ENCODE measurements at regions not wholly inside any gene's neighbourhood (a gene's known extent, or its start where the extent isn't known, plus 50 kb on each side); places are given as distances from the start of the nearest gene placed in this dataset.

GRCh38 chr12:128133321-128134073 lies 133.5 kb upstream of the TMEM132C start:
- no peak for DNase-seq (ENCODE audit: low spot score)

GRCh38 chr12:128137140-128137539 lies 129.8 kb upstream of the TMEM132C start:
- DNase-seq (ENCODE audit: low spot score): no peak

- DNase-seq (ENCODE audit: low spot score): no peak
These were observed 128.8 kb upstream of the TMEM132C start for GRCh38 chr12:128138125-128138524.

- no peak for DNase-seq (ENCODE audit: low spot score)
These were observed 126.4 kb upstream of the TMEM132C start for GRCh38 chr12:128140551-128140950.

- no peak for DNase-seq (ENCODE audit: low spot score)
These were observed 116.0 kb upstream of the TMEM132C start for GRCh38 chr12:128150961-128151360.

GRCh38 chr12:128155571-128155970 lies 111.4 kb upstream of the TMEM132C start:
- DNase-seq (ENCODE audit: low spot score): no peak

- DNase-seq (ENCODE audit: low spot score): no peak
These were observed 103.9 kb upstream of the TMEM132C start for GRCh38 chr12:128163086-128163485.

GRCh38 chr12:128164533-128164932 lies 102.4 kb upstream of the TMEM132C start:
- DNase-seq (ENCODE audit: low spot score): no peak

- DNase-seq (ENCODE audit: low spot score): no peak
These were observed 101.6 kb upstream of the TMEM132C start for GRCh38 chr12:128165387-128165786.

GRCh38 chr12:128168273-128168672 lies 98.7 kb upstream of the TMEM132C start:
- no peak for DNase-seq (ENCODE audit: low spot score)

GRCh38 chr12:128170181-128170580 lies 96.8 kb upstream of the TMEM132C start:
- no peak for DNase-seq (ENCODE audit: low spot score)

GRCh38 chr12:128178565-128178964 lies 88.4 kb upstream of the TMEM132C start:
- DNase-seq (ENCODE audit: low spot score): no peak

- DNase-seq (ENCODE audit: low spot score): no peak
These were observed 88.0 kb upstream of the TMEM132C start for GRCh38 chr12:128178966-128179365.

GRCh38 chr12:128180166-128180565 lies 86.8 kb upstream of the TMEM132C start:
- no peak for DNase-seq (ENCODE audit: low spot score)

GRCh38 chr12:128190052-128190451 lies 76.9 kb upstream of the TMEM132C start:
- no peak for DNase-seq (ENCODE audit: low spot score)

- no peak for DNase-seq (ENCODE audit: low spot score)
These were observed 76.4 kb upstream of the TMEM132C start for GRCh38 chr12:128190614-128191013.

- DNase-seq (ENCODE audit: low spot score): no peak
These were observed 75.6 kb upstream of the TMEM132C start for GRCh38 chr12:128191380-128191779.

- no peak for DNase-seq (ENCODE audit: low spot score)
These were observed 62.3 kb upstream of the TMEM132C start for GRCh38 chr12:128204711-128205110.

GRCh38 chr12:128205145-128205544 lies 61.8 kb upstream of the TMEM132C start:
- no peak for DNase-seq (ENCODE audit: low spot score)

GRCh38 chr12:128205758-128206157 lies 61.2 kb upstream of the TMEM132C start:
- no peak for DNase-seq (ENCODE audit: low spot score)
